SU-DHL-6 (cell line): ENCODE measurements at regions not wholly inside any gene's neighbourhood (a gene's known extent, or its start where the extent isn't known, plus 50 kb on each side); places are given as distances from the start of the nearest gene placed in this dataset.

Source experiments
- CTCF ChIP-seq: fragments of 200-600 bp; sonication (generic); IDR thresholded peaks from one replicate; pipeline ENCODE4 v1.5.1; 2017; ENCODE audit warnings: antibody characterized with exemption, mild to moderate bottlenecking, low read length, moderate library complexity; ENCODE audit not compliant: insufficient read depth, poor library complexity, severe bottlenecking
- EZH2phosphoT487 ChIP-seq: fragments of 200-600 bp; sonication (generic), shearing (Covaris generic); conservative IDR thresholded peaks from 2 replicates; pipeline ENCODE4 v1.6.1; 2018; ENCODE audit warnings: mild to moderate bottlenecking, antibody characterized with exemption, low read length, moderate library complexity, mixed read lengths

GRCh38 chr11:44445500-44446365 lies 119.7 kb upstream of the CD82 start:
- TF ChIP-seq CTCF, result no peak
- TF ChIP-seq EZH2phosphoT487, result no peak
